ENCODE measurements at regions not wholly inside any gene's neighbourhood (a gene's known extent, or its start where the extent isn't known, plus 50 kb on each side); places are given as distances from the start of the nearest gene placed in this dataset.

DNA sequence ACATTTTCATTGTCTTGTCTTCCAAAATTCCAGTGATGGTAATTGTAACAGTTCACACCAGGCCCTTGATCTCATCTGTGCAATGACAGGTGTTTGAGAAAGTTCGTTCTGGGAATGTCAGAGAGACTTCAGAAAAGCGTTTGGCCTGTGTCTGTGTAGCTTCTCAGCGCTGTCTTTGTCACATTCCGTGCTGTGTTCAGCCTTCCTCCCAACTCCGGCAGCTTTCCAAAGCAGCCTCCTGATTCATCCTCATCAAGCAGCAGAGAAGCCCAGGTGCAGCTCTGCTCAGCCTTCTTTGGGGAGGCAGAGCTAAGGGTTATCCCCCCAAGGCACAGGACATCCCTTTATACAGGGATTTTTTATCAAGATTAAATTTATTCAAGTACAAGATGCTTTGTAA, 494.0 kb upstream of the SUCLG2 start:
- DNase-seq, result no peak

DNA sequence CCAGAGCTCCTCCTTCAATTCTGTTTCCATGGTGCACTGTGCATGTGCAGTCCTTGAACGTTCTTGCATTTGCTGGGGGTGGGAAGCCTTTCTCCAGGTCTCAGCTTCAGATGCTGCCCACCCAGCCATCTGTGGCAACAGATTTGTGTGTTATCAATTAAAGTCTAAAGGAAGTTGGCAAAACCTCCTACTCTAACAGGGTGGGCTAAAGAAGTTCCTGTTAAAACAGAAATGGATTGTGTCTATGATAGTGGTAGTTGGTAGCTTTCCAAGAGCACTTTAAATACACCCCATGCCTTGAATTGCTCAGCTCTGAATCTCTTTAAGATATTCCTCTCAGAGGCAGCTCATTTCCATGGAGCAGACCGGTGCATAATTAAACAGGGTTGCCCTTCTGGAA, 488.0 kb upstream of the SUCLG2 start:
- no peak for DNase-seq

DNA sequence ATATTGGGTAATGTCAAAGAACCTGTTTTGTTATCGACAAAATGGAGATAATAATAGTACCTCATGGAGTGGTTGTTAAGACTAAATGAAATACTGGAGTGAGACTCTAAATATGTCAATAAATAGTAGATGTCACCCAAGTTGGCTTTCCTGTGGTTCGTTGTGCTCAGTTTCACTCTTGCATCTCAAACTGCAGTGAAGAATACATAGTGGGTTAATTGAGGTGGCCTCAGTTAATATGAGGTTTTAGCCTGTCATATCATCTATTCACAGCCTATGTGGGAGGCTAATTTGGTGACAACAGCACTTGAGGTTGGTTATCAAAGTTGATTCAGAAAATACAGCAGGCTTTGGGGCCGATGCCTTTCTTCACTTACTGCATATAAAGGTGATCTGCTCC, 485.5 kb upstream of the SUCLG2 start:
- DNase-seq, result no peak

DNA sequence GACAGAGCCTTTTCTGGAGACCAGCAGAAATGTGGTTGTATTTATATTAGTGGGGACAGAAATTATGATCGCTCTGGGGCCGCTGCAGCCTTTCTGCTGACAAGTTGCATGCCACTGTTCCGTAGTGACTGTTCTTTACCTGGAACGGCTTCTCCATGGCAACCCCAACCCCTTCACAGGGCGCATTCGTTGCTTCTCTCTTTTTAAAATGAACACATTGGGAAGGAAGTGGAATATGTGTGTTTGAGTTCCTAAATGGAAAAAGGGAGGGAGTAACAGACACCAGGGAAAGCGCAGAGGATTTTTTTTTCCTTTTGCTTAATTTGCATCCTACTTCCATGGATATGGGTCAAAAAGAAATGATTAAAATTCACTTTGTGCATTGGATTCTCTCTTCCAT, 482.0 kb upstream of the SUCLG2 start:
- DNase-seq, result no peak

DNA sequence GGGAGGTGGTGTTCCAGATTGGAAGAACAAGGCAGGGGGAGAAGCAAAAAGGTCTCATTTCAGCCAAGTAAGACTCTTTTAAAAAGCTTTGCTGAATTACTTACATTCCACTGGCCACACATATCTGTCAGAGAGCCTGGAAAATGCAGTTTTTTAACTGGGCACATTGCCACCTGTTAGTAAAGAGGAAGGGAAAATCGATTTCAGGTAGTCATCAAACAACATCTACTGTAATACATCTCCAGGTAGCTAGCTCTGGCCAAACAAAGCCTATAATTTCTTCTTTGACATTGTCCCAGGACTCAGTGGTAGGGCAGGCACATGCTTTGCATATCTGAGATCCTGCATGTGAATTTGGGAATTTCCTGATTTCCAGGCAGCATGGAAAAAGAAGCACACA, 480.7 kb upstream of the SUCLG2 start:
- no peak for DNase-seq

DNA sequence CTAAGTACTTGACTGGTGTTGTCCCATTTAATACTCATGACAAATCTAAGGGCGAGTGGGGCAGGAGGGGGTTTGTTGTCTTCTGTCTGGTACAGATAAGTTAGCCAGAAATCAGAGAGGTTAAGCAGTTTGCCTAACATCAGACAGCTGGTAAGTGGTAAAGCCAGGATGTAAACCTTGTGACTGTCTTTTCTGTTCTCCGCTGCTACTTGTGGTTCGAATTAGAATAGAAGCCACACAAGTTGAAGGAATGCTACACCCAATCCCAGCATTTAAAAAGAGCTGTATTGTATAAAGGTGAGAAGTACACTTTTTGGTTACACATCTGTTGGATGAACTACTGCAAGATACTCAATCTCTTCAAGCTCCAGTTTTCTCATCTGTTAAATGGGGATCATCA, 474.7 kb upstream of the SUCLG2 start:
- DNase-seq, result no peak

DNA sequence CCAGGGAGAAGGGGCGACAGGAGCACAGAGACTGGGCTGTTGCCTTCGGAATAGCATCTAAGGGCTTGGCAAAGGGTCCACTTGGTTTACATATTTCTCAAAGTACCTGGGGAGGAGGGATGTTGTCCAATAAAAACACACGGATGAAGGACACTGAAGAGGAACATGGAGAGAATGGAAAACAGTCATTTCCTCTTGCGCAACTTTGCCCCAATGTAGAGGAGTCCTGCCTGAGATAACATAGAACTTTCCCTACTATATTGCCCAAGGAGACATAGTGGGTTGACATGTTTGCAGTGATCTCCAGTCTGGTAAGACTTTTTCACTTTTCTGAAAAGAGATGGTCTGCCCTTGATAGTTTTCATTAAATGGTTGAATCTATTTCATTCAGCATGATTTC, 468.8 kb upstream of the SUCLG2 start:
- DNase-seq, result no peak

DNA sequence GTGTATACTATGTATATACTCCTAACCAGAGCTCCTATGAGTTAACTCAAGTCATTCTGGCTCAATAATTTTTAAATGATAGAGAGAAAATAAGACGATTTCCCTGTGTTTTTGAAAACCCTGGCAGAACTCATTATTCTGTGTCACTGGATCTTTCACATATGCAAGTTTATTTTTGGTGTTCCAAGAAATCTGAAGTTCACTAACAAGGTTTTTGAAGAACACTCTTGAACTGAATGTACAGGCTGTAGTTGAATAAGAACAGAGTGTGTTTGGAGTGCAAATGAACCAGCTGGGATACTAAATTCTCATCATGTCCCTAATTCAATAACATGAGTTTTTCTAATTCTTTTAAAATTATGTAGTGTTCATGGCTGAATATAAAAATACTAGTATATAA, 466.9 kb upstream of the SUCLG2 start:
- no peak for DNase-seq

DNA sequence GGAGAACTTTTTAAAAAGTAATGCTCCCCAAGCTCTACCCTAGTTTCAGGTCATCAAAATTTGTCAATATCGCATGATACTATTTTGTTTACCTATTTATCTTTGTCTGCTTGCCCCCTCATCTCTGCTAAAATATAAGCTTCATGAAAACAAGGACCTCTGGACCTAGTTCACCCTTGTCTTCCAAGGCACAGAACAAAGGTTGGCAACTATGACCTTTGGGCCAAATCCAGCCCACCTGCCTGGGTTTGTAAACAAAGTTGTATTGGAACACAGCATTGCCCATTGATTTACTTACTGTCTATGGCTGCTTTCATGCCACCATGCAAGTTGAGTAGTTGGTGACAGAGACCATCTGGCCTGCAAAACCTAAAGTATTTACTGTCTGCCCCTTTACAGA, 462.2 kb upstream of the SUCLG2 start:
- no peak for DNase-seq

DNA sequence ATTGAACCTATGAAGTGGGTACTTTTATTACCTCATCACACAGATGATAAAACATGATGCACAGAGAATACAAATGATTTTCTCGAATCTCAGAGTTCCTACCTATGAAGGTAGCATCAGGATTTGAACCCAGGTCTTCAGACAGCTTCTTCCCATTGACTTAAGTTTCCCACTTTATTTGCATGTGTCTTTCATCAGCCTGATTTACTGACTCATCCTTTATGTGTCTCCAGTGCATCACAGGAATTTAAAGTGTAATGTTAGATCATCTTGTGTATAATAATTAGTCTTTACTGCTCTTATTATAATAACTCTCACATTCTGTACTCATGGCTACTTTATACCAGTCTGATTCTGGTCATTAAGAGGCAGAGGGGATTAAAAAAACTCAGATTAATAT, 449.4 kb upstream of the SUCLG2 start:
- DNase-seq, result no peak

DNA sequence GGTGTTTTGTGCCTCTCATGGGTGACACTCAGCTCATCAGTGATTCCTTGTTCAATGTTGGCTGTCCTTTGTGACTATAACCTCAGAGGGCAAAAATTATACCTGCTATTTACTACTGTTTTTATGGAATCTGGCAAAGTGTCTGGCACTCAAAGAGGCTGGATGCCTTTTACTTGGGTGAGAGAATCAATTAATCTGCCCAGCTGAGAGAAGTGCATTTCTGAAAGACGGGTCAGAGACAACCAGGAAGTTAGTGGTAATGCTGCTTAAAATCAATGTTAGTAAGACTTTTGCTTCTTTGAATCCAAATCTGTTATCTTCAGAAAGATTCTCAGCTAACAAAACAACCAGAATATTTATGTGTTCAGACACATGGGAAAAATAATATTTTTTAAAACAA, 436.2 kb upstream of the SUCLG2 start:
- no peak for DNase-seq

DNA sequence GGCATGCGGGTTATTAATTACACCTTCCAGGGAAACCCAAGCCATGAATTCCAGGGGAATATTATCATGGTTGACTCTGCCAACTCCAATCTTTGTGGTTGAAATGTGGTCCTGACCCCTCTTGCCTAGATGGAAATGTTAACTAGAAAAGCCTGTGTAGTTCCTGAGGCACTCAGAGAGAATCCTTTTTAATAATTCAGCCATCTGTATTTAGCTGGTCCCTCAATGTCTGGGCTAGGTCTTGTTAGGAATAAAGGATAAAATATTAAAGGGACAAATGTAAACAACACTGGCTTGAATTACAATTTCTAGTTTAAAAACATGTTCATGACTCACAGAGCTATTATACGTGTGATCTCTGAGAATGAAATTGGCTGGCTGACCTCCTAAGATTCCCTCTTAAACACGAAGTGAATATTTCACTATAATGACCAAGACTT, 435.2 kb upstream of the SUCLG2 start:
- no peak for DNase-seq

DNA sequence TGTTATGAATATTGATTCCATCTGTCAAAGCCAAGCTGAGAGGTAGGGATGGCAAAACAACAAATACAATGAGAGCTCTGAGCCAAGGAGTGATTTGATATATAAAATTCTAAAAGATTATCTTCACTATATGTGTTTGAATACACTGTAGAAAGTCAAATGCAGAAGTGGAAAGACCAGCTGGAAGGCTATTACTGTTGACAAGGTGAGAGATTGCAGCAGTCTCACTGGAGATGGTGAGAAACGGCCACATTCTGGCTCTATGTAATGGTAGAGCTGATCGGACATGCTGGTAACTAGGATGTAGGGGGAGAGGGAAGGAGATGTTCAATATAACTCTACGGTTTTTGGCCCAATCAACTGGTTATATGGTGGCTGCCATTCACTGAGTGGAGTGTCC, 434.2 kb upstream of the SUCLG2 start:
- no peak for DNase-seq

DNA sequence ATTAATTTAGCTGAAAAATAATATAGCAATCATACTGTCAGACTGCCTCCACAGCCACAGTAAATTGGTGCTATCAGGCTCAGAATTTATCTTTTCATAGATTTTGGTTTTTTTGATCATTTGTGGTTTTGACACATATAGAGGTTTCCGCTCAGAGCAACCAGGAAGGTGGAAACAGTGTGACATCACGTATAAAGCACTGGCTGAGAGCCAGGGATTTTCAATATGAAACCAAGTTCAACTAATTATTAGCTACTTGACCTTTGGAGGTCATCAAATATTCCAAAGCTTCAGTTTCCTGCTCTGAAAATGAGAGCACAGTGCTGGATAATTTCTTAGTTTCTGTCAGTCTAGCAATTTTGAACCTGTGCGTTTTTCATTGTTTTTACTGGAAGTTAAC, 433.8 kb upstream of the SUCLG2 start:
- peak; percentile 14 for DNase-seq

DNA sequence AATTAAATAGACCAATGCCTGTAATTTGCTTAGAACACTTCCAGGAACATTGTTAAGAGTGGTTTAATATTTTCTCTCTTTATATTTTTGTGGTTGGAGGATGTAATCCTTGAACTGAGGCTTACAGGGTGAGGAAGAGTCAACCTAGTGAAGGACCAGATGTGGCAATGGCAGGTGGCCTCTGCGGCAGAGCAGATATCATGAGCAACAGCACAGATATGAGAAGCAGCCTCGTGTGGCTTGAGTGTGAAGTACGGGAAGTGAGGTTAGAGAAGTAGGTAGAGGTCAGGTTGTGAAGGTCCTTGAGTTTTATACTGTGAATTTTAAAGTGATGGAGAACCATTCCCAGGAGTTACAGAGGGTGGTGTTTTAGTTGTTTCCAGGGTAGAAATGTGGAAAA, 417.6 kb upstream of the SUCLG2 start:
- DNase-seq, result no peak

DNA sequence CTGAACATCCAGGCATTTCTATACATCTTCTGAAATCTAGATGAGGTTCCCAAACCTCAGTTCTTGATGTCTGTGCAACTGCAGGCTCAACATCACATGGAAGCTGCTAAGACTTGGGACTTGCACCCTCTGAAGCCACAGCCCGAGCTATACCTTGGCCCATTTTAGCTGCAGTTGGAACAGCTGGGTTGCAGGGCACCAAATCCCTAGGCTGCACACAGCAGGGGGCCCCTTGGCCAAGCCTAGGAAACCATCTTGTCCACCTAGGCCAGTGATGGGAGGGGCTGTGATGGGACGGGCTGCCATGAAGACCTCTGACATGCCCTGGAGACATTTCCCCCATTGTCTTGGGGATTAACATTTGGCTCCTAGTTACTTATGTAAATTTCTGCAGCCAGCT, 415.8 kb upstream of the SUCLG2 start:
- no peak for DNase-seq

DNA sequence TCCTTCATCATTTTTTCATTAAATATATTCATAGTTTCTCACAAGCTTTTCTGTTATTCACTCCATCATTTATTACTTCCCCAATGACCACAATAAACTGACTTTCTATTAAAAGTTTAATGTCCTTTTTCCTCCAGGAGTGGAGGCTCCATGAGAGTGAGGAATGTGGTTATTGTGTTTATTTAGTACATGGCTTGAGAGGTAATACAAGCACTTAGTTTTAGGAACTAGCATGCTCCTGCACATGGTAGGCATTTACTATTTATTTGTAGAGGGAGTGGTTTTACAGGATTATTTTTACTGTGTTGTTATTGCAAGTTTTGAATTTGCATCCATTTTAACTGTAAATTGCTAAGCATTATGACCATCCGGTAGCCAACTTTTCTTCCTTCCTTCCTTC, 412.9 kb upstream of the SUCLG2 start:
- no peak for DNase-seq

DNA sequence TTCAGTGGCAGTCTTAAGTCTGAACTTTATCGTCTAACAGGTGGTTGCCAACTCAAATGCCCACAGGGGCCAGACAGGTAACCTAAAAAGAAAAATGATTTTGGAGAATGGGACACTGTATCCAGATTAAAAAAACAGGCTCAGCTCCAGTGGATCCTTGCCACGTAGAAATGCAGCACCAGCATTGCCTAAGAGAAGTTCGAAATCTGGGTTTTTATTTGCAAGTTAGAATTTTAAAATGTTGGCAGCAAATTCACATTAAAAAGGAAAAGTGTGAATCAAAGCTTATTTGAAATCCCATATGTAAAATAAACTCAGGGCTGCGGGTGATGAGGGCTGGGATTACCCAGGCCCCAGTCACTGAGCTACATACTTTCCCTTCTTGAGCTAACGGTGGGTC, 408.5 kb upstream of the SUCLG2 start:
- no peak for DNase-seq

DNA sequence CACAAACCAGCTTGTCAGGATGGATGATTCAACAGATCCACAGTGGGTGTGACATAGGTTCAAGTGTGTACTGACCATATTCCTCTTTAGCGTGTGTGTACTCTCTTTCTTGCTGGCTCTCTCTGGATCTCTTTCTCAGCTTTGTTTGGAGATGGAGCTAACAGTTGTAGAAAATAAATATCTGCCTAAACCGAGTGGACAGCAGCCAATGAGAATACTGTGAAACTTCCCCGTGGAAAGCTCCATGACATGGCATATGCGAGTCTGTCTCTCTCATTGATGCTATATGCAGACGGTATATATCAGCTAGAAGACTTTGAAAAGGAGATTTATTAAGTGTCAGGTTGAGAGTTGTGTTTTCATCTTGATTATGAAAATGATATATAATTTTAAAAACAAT, 406.5 kb upstream of the SUCLG2 start:
- no peak for DNase-seq

DNA sequence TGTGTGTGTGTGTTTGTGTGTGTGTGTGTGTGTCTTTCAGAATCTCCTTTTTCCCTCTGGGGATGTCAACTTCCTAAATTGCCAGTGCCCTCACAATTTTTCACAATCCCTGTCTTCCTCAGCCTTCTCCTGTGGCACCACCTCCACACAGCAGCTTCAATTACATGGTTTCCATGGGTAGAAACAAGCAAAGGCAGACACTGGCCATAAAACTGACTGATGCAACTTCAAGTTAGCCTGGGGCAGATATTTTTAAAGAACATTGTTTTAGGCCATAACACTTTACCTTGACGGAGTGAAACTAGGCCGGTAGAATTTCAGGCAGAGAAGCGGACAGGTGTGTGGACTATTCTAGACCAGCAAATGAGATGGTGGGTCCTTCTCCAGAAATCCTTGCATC, 405.8 kb upstream of the SUCLG2 start:
- DNase-seq, result no peak

DNA sequence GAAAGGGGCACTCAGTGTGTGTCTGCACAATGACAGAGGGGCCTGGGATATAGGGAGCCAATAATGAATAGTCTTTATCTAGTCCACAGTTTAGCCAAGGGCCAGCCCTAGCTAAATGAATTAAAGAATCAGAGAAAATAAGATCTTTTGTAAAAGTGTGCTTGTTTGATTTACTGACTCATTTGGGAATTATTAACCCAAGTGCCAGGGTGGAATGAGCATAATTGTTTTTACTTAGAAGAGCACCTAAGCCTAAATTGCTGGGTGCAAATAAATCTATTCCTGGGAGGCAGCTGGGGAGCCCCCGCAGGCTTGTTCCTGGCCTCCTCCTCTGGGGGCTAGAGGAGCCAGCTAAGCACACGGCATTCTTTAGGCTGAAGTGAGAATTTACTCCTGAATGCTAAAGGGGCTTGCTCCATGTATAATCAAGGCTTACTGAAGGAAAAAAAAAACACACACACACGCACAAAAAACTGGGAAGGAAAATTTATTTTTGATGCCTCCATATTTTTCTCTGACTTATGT, 405.3 kb upstream of the SUCLG2 start:
- DNase-seq, result no peak

DNA sequence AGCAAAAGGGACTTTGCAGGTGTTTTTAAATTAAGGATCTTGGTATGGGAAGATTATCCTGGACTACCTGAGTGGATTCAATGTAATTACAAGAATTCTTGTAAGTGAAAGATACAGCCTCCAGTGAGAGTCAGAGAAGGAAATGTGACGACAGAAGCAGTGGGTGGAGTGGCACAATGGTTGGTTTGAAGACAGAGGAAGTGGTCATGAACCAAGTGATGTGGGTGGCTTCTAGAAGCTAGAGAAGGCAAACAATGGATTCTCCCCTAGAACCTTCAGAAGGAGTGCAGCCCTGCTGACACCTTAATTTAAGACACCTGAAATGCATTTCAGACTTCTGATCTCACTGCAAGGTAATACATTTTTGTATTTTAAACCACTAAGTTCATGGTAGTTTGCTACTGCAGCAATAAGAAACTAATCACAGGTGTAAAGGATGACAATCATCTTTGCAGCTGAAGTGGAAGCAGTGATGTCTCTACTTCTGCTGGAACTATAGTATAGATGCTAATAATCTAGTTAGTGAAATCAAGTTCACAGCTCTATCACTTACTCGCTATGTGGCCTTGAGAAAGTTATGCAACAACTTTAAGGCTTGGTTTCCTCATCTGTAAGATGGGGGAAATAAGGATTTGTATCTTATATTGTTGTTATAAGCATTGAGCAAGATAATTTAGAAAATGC, 403.4 kb upstream of the SUCLG2 start:
- peak; percentile 56 for DNase-seq

DNA sequence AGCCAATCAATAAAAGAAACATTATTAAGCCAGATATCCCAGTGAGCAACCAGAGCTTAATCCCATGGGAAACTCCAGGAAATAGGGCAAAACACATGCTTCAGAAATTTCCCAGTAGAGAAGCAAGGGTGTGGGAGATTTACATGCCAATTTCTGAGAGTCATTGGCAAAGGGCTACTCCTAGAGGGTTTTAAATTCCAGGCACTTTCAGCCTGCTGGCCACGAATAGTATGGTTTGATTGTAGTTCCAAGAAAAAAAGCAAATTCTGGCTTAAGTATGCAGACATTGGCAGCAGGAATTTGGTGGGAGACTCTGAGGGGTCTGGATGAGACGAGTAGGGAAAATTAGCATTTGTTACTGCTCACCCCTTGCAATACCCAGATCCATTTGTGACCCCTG, 402.1 kb upstream of the SUCLG2 start:
- no peak for DNase-seq

DNA sequence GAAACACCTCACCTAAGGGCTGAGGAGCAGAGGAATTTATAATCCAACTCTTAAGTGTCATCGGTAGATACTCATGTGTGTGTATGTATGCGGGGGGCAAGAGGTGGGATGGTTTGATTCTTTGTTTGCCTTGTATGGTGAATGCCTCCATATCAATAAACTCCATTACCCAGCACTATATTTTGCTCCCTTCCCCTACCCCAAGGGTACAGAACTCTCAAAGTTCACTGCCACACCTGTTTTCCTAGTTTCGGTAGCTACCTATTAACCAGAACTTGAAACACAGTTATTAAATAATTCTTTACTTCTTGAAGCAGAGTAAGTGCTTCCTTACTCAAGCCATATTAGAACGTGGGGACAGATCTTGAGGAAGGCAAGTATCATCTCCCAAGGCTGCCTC, 400.8 kb upstream of the SUCLG2 start:
- DNase-seq, result no peak

DNA sequence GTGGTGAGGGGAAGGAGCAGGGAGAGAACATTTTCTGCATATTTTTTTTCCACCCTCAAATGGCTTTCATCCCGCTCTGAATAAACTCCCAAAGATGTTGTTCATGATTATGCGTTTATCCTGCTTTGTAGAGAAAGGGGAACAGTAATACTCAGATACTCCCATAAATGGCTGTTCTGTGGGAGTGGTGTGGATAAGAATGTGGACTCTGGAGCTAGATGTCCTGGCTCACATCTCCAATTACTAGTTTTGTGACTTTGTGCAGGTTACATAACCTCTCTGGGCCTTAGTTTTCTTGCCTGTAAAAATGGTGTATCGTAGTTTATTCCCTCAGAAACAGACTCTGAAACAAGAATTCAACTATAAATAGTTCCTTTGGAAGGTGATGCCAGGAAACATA, 395.4 kb upstream of the SUCLG2 start:
- DNase-seq, result no peak

DNA sequence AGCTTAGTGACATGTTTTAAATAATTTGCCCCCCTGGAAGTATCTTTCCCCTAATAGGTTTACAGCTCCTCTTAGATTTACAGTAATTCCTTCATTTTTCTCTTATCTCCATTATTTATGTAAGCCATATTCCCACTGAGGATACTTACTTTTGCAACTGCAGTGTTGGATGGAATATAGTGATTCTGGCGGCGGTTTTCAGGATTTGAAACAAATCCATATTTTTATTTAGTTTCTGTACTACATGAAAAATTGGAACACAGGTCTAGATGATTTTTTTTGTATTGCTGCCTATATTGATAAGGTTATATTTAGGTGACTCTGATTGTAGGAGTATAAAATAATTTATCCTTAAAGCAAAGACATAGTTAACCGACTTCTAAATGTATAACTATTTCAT, 391.6 kb upstream of the SUCLG2 start:
- DNase-seq, result no peak
